NCI-H146 (cell line): ENCODE measurements at regions not wholly inside any gene's neighbourhood (a gene's known extent, or its start where the extent isn't known, plus 50 kb on each side); places are given as distances from the start of the nearest gene placed in this dataset.

ENCODE experiments used
- DNase-seq: peaks from one replicate; lab custom pipeline; 2025; lab: John Stamatoyannopoulos, UW

- no peak for DNase-seq
Measured at GRCh38 chr6:101212640-101213039, 180.9 kb upstream of the GRIK2 start.

GRCh38 chr6:101222007-101222406, 171.5 kb upstream of the GRIK2 start:
- no peak for DNase-seq

GRCh38 chr6:101224751-101225150, 168.8 kb upstream of the GRIK2 start:
- DNase-seq, result no peak

GRCh38 chr6:101226677-101227135, 166.8 kb upstream of the GRIK2 start:
- no peak for DNase-seq

GRCh38 chr6:101230866-101231265, 162.6 kb upstream of the GRIK2 start:
- no peak for DNase-seq

- no peak for DNase-seq
Measured at GRCh38 chr6:101231606-101232235, 161.8 kb upstream of the GRIK2 start.

GRCh38 chr6:101232961-101233360, 160.5 kb upstream of the GRIK2 start:
- no peak for DNase-seq

GRCh38 chr6:101236709-101237108, 156.8 kb upstream of the GRIK2 start:
- DNase-seq, result no peak

GRCh38 chr6:101241442-101241841, 152.1 kb upstream of the GRIK2 start:
- DNase-seq, result no peak

- no peak for DNase-seq
Measured at GRCh38 chr6:101249470-101249869, 144.0 kb upstream of the GRIK2 start.

GRCh38 chr6:101257163-101257562, 136.3 kb upstream of the GRIK2 start:
- no peak for DNase-seq

GRCh38 chr6:101259505-101259904, 134.0 kb upstream of the GRIK2 start:
- DNase-seq, result no peak

- no peak for DNase-seq
Measured at GRCh38 chr6:101263596-101263995, 129.9 kb upstream of the GRIK2 start.

- DNase-seq, result no peak
Measured at GRCh38 chr6:101266063-101266462, 127.4 kb upstream of the GRIK2 start.

GRCh38 chr6:101268541-101268940, 125.0 kb upstream of the GRIK2 start:
- no peak for DNase-seq

GRCh38 chr6:101275251-101275650, 118.3 kb upstream of the GRIK2 start:
- DNase-seq, result no peak

- DNase-seq, result no peak
Measured at GRCh38 chr6:101276066-101276465, 117.4 kb upstream of the GRIK2 start.

- no peak for DNase-seq
Measured at GRCh38 chr6:101279410-101279809, 114.1 kb upstream of the GRIK2 start.

- no peak for DNase-seq
Measured at GRCh38 chr6:101281266-101281665, 112.2 kb upstream of the GRIK2 start.

GRCh38 chr6:101284131-101284530, 109.4 kb upstream of the GRIK2 start:
- no peak for DNase-seq

GRCh38 chr6:101286146-101286545, 107.4 kb upstream of the GRIK2 start:
- DNase-seq, result no peak

- no peak for DNase-seq
Measured at GRCh38 chr6:101290346-101290745, 103.2 kb upstream of the GRIK2 start.

- no peak for DNase-seq
Measured at GRCh38 chr6:101294051-101294638, 99.4 kb upstream of the GRIK2 start.

GRCh38 chr6:101294676-101295075, 98.8 kb upstream of the GRIK2 start:
- DNase-seq, result no peak
